HCT116 (cell line): ENCODE measurements at regions not wholly inside any gene's neighbourhood (a gene's known extent, or its start where the extent isn't known, plus 50 kb on each side); places are given as distances from the start of the nearest gene placed in this dataset.

Experiments
- ATAC-seq: fragments of 200-7000 bp; cut with Tn5 transposase; 2 replicates; pipeline ENCODE4 v1.9.1; 2020; ENCODE audit warnings: mild to moderate bottlenecking, moderate library complexity
- BruUV-seq: library from RNA; stranded (reverse); fragments of 400-500 nt; replicated peaks from 2 replicates; lab custom pipeline; 2021; lab: Mats Ljungman, UMichigan
- CTCF ChIA-PET: fragments of 300-600 bp; sonication (Branson Sonifier 250); formaldehyde crosslinking; loops from one replicate; lab custom pipeline; 2021; ENCODE audit warnings: antibody characterized with exemption; lab: Charles Lee
- POLR2A ChIA-PET: fragments of 300-600, 350-600 bp; sonication (Branson Sonifier 250); formaldehyde crosslinking; loops from one replicate; lab custom pipeline; 2021; ENCODE audit warnings: antibody characterized with exemption; lab: Charles Lee
- RAD21 ChIA-PET, 2 experiments: fragments of 300-600 bp; sonication (Branson Sonifier 250); formaldehyde crosslinking; loops; one replicate each; lab custom pipeline; 2023; ENCODE audit warnings: low total read pairs in 2 of 2; ENCODE audit not compliant: uncharacterized antibody in 2 of 2, unreplicated experiment in 2 of 2, low non-redundant PET in 1 of 2; lab: Charles Lee
- DNase-seq: peaks from one replicate; pipeline ENCODE4 v3.0.0-alpha.2; 2010; ENCODE audit warnings: low read depth, low spot score
- H2AFZ ChIP-seq: fragments of 200-600 bp; shearing (Covaris generic), sonication (generic); 2 replicates; pipeline ENCODE4 v1.6.1; 2017; ENCODE audit warnings: low read depth, mixed run types, mixed read lengths, antibody characterized with exemption, low read length; ENCODE audit not compliant: poor library complexity, severe bottlenecking
- H3K27ac ChIP-seq: 2 replicates; pipeline ENCODE4 v1.5.1; 2012; ENCODE audit warnings: low read depth, low read length
- H3K27me3 ChIP-seq: fragments of 200-600 bp; sonication (generic); 2 replicates; pipeline ENCODE4 v1.6.1; 2016; ENCODE audit warnings: mixed run types, low read length, mixed read lengths; ENCODE audit not compliant: insufficient read depth
- H3K36me3 ChIP-seq, 2 experiments: fragments of 200-500 bp in 1 of 2; fragments of 200-600 bp in 1 of 2; sonication (Bioruptor generic) in 1 of 2; sonication (generic) in 1 of 2; 2 replicates each; pipeline versions ENCODE4 v1.5.1 to v1.6.1; 2014 to 2016; ENCODE audit warnings: low read length in 2 of 2, inconsistent platforms in 1 of 2, mixed read lengths in 1 of 2, mixed run types in 1 of 2; ENCODE audit not compliant: insufficient read depth in 2 of 2, control insufficient read depth in 1 of 2
- H3K4me1 ChIP-seq, 2 experiments: fragments of 200-600 bp in 1 of 2; sonication (generic) in 1 of 2; 2 replicates each; pipeline versions ENCODE4 v1.5.1 to v1.6.1; 2012 to 2017; ENCODE audit warnings: low read length in 2 of 2, inconsistent platforms in 1 of 2, mild to moderate bottlenecking in 1 of 2, mixed read lengths in 1 of 2, mixed run types in 1 of 2, moderate library complexity in 1 of 2; ENCODE audit not compliant: insufficient read depth in 2 of 2, control insufficient read depth in 1 of 2
- H3K4me2 ChIP-seq: fragments of 200-600 bp; sonication (generic); 2 replicates; pipeline ENCODE4 v1.6.1; 2017; ENCODE audit warnings: mixed run types, low read length, mixed read lengths
- H3K4me3 ChIP-seq, 2 experiments: fragments of 200-600 bp in 1 of 2; sonication (generic) in 1 of 2; replicated peaks in 1 of 2; 2 replicates each; pipeline ENCODE4 v1.5.1; 2011 to 2016; ENCODE audit warnings: low read length in 2 of 2, control low read depth in 1 of 2, low read depth in 1 of 2, mild to moderate bottlenecking in 1 of 2, mixed read lengths in 1 of 2, mixed run types in 1 of 2
- H3K79me2 ChIP-seq: fragments of 200-600 bp; sonication (generic); 2 replicates; pipeline ENCODE4 v1.6.1; 2017; ENCODE audit warnings: mild to moderate bottlenecking, mixed run types, low read length, moderate library complexity, mixed read lengths; ENCODE audit not compliant: insufficient read depth
- H3K9ac ChIP-seq: fragments of 200-600 bp; sonication (generic); 2 replicates; pipeline ENCODE4 v1.6.1; 2016; ENCODE audit warnings: low read length, mixed read lengths
- H3K9me2 ChIP-seq: fragments of 200-600 bp; sonication (generic), shearing (Covaris generic); 2 replicates; pipeline ENCODE4 v1.6.1; 2017; ENCODE audit warnings: mixed run types, mild to moderate bottlenecking, moderate library complexity; ENCODE audit not compliant: insufficient read depth
- H3K9me3 ChIP-seq, 2 experiments: fragments of 200-500 bp in 1 of 2; fragments of 200-600 bp in 1 of 2; sonication (Bioruptor generic) in 1 of 2; sonication (generic) in 1 of 2; 2 replicates each; pipeline ENCODE4 v1.6.1; 2014 to 2017; ENCODE audit warnings: low read length in 2 of 2, mixed read lengths in 2 of 2, inconsistent platforms in 1 of 2, low read depth in 1 of 2, mild to moderate bottlenecking in 1 of 2, mixed run types in 1 of 2, moderate library complexity in 1 of 2; ENCODE audit not compliant: control insufficient read depth in 1 of 2, insufficient read depth in 1 of 2
- H4K20me1 ChIP-seq: fragments of 200-600 bp; sonication (generic), shearing (Covaris generic); 2 replicates; pipeline ENCODE4 v1.6.1; 2017; ENCODE audit warnings: mixed run types, mild to moderate bottlenecking, moderate library complexity; ENCODE audit not compliant: insufficient read depth
- ATF3 ChIP-seq: IDR thresholded peaks from 2 replicates; pipeline ENCODE4 v1.6.1; 2012
- CEBPB ChIP-seq: IDR thresholded peaks from 2 replicates; pipeline ENCODE4 v1.6.1; 2012; ENCODE audit warnings: low read depth
- EGR1 ChIP-seq: IDR thresholded peaks from 2 replicates; pipeline ENCODE4 v1.6.1; 2012; ENCODE audit warnings: low read depth
- ELF1 ChIP-seq: IDR thresholded peaks from 2 replicates; pipeline ENCODE4 v1.6.1; 2012; ENCODE audit warnings: low read depth, borderline replicate concordance
- EZH2 ChIP-seq: fragments of 200-600 bp; sonication (generic); IDR thresholded peaks from 2 replicates; pipeline ENCODE4 v1.6.1; 2017; ENCODE audit warnings: antibody characterized with exemption, mixed run types
- EZH2phosphoT487 ChIP-seq: fragments of 200-600 bp; IDR thresholded peaks from 2 replicates; pipeline ENCODE4 v1.6.1; 2018; ENCODE audit warnings: antibody characterized with exemption, borderline replicate concordance
- FOSL1 ChIP-seq: IDR thresholded peaks from 2 replicates; pipeline ENCODE4 v1.6.1; 2012; ENCODE audit warnings: low read depth
- POLR2A ChIP-seq: IDR thresholded peaks from 2 replicates; pipeline ENCODE4 v1.7.0; 2011; ENCODE audit warnings: borderline replicate concordance; ENCODE audit not compliant: insufficient read depth, insufficient read length; ENCODE audit errors: extremely low read depth
- RAD21 ChIP-seq: IDR thresholded peaks from 2 replicates; pipeline ENCODE4 v1.6.1; 2012; ENCODE audit warnings: low read depth, mild to moderate bottlenecking
- SIN3A ChIP-seq: IDR thresholded peaks from 2 replicates; pipeline ENCODE4 v1.6.1; 2012; ENCODE audit warnings: low read depth
- SP1 ChIP-seq: IDR thresholded peaks from 2 replicates; pipeline ENCODE4 v1.6.1; 2012; ENCODE audit warnings: low read depth
- SRF ChIP-seq: IDR thresholded peaks from 2 replicates; pipeline ENCODE4 v1.6.1; 2012; ENCODE audit warnings: low read depth
- ZBTB33 ChIP-seq: IDR thresholded peaks from 2 replicates; pipeline ENCODE4 v1.6.1; 2011; ENCODE audit warnings: mild to moderate bottlenecking, low read length, moderate library complexity; ENCODE audit not compliant: insufficient replicate concordance; ENCODE audit errors: extremely low read depth
- ZNF274 ChIP-seq: fragments of 200-500 bp; sonication (Bioruptor generic); IDR thresholded peaks from 2 replicates; pipeline ENCODE4 v1.6.1; 2014; ENCODE audit warnings: mild to moderate bottlenecking, low read depth, low read length, inconsistent platforms
- intact Hi-C: fragments of 100-400 bp; cut with micrococcal nuclease; formaldehyde crosslinking; loops from 2 replicates; pipeline ENCODE4 v1.10.0; 2022
- TF ChIP-seq, protein P1 (sequence below), 3 experiments: fragments of 200-600 bp in 1 of 3; sonication (generic) in 1 of 3; IDR thresholded peaks in 2 of 3; conservative IDR thresholded peaks in 1 of 3; 2 replicates each; pipeline ENCODE4 v1.5.1; 2012 to 2017; ENCODE audit warnings: low read depth in 2 of 3, low read length in 2 of 3, antibody characterized with exemption in 1 of 3, borderline replicate concordance in 1 of 3, control low read depth in 1 of 3, mild to moderate bottlenecking in 1 of 3, mixed read lengths in 1 of 3, mixed run types in 1 of 3, moderate library complexity in 1 of 3; ENCODE audit not compliant: insufficient read depth in 1 of 3

DNA sequence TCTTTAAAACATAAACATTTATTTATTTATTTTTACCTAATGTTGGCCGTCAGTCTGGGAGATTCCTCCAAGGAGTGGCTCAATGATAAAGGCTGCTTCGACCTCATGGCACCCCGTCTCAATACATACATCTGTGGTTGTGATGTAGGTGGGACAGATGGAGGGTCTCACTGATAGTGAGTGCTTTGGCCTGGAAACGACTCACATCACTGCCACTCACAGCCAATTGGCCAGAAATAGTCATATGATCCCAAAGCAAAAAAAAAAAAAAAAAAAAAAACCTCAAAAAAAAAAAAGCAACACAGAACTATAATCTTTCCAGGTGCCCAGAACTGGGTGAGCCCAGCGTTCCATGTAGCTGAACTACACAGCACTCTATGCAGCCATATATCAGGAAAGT lies 125.4 kb downstream of the PSAT1 start:
- CTCF ChIA-PET = no interaction called here
- H3K4me2 ChIP-seq = no peak overlapping the region
- POLR2A ChIA-PET = no interaction called here
- no peaks in the 10 kb centered on the region for H3K9me2 ChIP-seq
- no peak for ATAC-seq
- H2AFZ ChIP-seq = no peak overlapping the region
- no peak overlapping the region for H3K4me3 ChIP-seq
- intact Hi-C loops = no loop called here
- RAD21 ChIA-PET = no interaction called here
- no peaks in the 10 kb centered on the region for H4K20me1 ChIP-seq
- no peaks in the 10 kb centered on the region for H3K36me3 ChIP-seq
- TF ChIP-seq FOSL1 (no peak), EGR1 (no peak), EZH2phosphoT487 (no peak), EZH2 (no peak), ZNF274 (no peak), ATF3 (no peak), ZBTB33 (no peak), SRF (no peak), SP1 (no peak), RAD21 (no peak), SIN3A (no peak), CEBPB (no peak), POLR2A (no peak), ELF1 (no peak)
- TF ChIP-seq, protein P1, sequence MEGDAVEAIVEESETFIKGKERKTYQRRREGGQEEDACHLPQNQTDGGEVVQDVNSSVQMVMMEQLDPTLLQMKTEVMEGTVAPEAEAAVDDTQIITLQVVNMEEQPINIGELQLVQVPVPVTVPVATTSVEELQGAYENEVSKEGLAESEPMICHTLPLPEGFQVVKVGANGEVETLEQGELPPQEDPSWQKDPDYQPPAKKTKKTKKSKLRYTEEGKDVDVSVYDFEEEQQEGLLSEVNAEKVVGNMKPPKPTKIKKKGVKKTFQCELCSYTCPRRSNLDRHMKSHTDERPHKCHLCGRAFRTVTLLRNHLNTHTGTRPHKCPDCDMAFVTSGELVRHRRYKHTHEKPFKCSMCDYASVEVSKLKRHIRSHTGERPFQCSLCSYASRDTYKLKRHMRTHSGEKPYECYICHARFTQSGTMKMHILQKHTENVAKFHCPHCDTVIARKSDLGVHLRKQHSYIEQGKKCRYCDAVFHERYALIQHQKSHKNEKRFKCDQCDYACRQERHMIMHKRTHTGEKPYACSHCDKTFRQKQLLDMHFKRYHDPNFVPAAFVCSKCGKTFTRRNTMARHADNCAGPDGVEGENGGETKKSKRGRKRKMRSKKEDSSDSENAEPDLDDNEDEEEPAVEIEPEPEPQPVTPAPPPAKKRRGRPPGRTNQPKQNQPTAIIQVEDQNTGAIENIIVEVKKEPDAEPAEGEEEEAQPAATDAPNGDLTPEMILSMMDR (IDR thresholded peaks at IDR 0.05 in 2 of 3, conservative IDR thresholded peaks at IDR 0.05 in 1 of 3; ENCODE audit: borderline replicate concordance in 1 of 3, insufficient read depth in 1 of 3, low read depth in 2 of 3, low read length in 2 of 3) = no peak
- TF ChIP-seq, all 23 proteins: peak for 0
- H3K4me1 ChIP-seq = no peaks in the 10 kb centered on the region
- no peak for DNase-seq
- no peaks in the 10 kb centered on the region for H3K79me2 ChIP-seq
- H3K27me3 ChIP-seq = no peaks in the 10 kb centered on the region
- no peak overlapping the region for H3K9ac ChIP-seq
- no TSS peak for BruUV-seq
- no peak overlapping the region for H3K27ac ChIP-seq
- no peaks in the 10 kb centered on the region for H3K9me3 ChIP-seq
